ENCODE measurements at regions not wholly inside any gene's neighbourhood (a gene's known extent, or its start where the extent isn't known, plus 50 kb on each side); places are given as distances from the start of the nearest gene placed in this dataset.

DNA sequence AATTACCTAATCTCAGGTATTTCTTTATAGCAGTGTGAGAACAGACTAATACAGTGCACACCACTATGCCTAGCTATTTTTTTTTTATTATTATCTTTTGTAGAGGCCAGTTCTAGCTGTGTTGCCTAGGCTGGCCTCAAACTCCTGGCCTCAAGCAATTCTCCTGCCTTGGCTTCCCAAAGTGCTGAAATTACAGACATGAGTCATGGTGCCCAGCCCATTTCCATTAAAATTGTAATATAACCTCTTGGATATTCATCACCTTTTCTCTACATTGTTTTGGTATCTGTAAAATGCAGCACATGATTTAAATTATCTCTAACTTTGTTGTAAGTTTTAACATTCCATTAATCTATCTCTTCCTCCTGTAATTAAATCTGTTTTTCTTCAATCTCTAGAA, 2052.9 kb downstream of the ARAP2 start:
- H3K9me3 ChIP-seq (ENCODE audit: low read length) = no peaks in the 10 kb centered on the region
- POLR2A ChIA-PET = interaction anchor here (0.6 to 1.0 kb wide), 2 partner anchors 13 to 262 kb away, joined by 3 to 4 read pairs; no protein-coding TSS in a partner anchor
- CTCF ChIA-PET (ENCODE audit: unreplicated experiment) = no interaction called here
- H3K36me3 ChIP-seq (ENCODE audit: insufficient read depth, low read length) = no peaks in the 10 kb centered on the region
- DNase-seq (ENCODE audit: low spot score) = no peak
- H3K4me3 ChIP-seq (ENCODE audit: low read depth, low read length, poor library complexity, severe bottlenecking) = no peak overlapping the region
- H3K4me2 ChIP-seq (ENCODE audit: low read length) = no peak overlapping the region
- intact Hi-C loops (cut with micrococcal nuclease; ENCODE audit: unreplicated experiment) = no loop called here
- no peaks in the 10 kb centered on the region for H3K9me2 ChIP-seq (ENCODE audit: insufficient read depth, low read length)
- no peak overlapping the region for H2AFZ ChIP-seq (ENCODE audit: low read length)
- no TSS peak for BruUV-seq (replicated peaks)
- no peaks in the 10 kb centered on the region for H3K79me2 ChIP-seq (ENCODE audit: insufficient read depth, low read depth, low read length)
- no peaks in the 10 kb centered on the region for H3K4me1 ChIP-seq (ENCODE audit: insufficient read depth, low read length, poor library complexity, severe bottlenecking)
- no peak overlapping the region for H3K27ac ChIP-seq (ENCODE audit: low read depth, low read length, poor library complexity, severe bottlenecking)
- no peak for TF ChIP-seq EZH2phosphoT487 (IDR thresholded peaks at IDR 0.05; ENCODE audit: borderline replicate concordance, low read depth, low read length)
- TF ChIP-seq, protein P1, sequence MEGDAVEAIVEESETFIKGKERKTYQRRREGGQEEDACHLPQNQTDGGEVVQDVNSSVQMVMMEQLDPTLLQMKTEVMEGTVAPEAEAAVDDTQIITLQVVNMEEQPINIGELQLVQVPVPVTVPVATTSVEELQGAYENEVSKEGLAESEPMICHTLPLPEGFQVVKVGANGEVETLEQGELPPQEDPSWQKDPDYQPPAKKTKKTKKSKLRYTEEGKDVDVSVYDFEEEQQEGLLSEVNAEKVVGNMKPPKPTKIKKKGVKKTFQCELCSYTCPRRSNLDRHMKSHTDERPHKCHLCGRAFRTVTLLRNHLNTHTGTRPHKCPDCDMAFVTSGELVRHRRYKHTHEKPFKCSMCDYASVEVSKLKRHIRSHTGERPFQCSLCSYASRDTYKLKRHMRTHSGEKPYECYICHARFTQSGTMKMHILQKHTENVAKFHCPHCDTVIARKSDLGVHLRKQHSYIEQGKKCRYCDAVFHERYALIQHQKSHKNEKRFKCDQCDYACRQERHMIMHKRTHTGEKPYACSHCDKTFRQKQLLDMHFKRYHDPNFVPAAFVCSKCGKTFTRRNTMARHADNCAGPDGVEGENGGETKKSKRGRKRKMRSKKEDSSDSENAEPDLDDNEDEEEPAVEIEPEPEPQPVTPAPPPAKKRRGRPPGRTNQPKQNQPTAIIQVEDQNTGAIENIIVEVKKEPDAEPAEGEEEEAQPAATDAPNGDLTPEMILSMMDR (conservative IDR thresholded peaks at IDR 0.05; ENCODE audit: low read length) = no peak
- no peaks in the 10 kb centered on the region for H4K20me1 ChIP-seq (ENCODE audit: insufficient read depth, low read length)

DNA sequence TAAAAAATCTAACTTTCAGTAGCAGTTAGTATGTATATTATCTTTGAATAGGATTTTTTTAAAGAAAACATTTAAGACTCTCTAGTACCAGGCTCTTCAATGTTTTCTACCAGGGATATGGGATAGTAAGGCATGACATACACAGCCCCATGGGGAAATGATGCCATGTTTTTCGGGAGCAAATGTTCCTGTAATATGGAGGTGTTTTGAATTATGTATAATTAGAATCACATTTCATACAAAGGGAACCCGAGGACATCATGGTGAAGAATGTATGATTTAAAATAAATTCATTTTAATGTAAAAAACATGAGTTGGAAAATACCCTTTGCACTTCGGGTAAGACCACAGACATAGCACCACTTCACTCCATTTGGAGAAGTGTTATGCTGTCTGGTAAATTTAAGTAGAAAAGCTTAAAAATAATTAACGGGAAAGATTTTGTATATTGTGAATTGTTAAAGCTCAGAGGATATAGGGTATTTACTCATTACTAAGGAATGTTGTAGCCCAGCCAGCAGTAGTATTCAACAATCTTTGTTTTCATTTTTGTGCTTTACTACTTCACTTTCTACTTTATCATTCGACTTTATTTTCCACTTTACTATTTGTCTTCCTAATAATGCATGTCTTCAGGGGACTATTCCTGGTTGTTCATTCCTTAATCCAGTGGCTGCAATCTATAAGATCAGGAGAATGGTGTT, 2050.7 kb downstream of the ARAP2 start:
- no peak overlapping the region for H3K4me3 ChIP-seq (ENCODE audit: low read depth, low read length, poor library complexity, severe bottlenecking)
- H3K36me3 ChIP-seq (ENCODE audit: insufficient read depth, low read length) = no peaks in the 10 kb centered on the region
- H3K4me2 ChIP-seq (ENCODE audit: low read length) = no peak overlapping the region
- no peaks in the 10 kb centered on the region for H3K9me3 ChIP-seq (ENCODE audit: low read length)
- H3K4me1 ChIP-seq (ENCODE audit: insufficient read depth, low read length, poor library complexity, severe bottlenecking) = no peaks in the 10 kb centered on the region
- no peaks in the 10 kb centered on the region for H3K9me2 ChIP-seq (ENCODE audit: insufficient read depth, low read length)
- no peak overlapping the region for H3K27ac ChIP-seq (ENCODE audit: low read depth, low read length, poor library complexity, severe bottlenecking)
- no peak overlapping the region for H2AFZ ChIP-seq (ENCODE audit: low read length)
- ChIA-PET POLR2A (no interaction called here), CTCF (ENCODE audit: unreplicated experiment) (no interaction called here)
- H4K20me1 ChIP-seq (ENCODE audit: insufficient read depth, low read length) = no peaks in the 10 kb centered on the region
- BruUV-seq (replicated peaks) = no TSS peak
- H3K79me2 ChIP-seq (ENCODE audit: insufficient read depth, low read depth, low read length) = no peaks in the 10 kb centered on the region
- intact Hi-C loops (cut with micrococcal nuclease; ENCODE audit: unreplicated experiment) = no loop called here
- DNase-seq (ENCODE audit: low spot score) = no peak
- TF ChIP-seq EZH2phosphoT487 (IDR thresholded peaks at IDR 0.05; ENCODE audit: borderline replicate concordance, low read depth, low read length) = no peak
- TF ChIP-seq, protein P1 (conservative IDR thresholded peaks at IDR 0.05; ENCODE audit: low read length) = no peak

DNA sequence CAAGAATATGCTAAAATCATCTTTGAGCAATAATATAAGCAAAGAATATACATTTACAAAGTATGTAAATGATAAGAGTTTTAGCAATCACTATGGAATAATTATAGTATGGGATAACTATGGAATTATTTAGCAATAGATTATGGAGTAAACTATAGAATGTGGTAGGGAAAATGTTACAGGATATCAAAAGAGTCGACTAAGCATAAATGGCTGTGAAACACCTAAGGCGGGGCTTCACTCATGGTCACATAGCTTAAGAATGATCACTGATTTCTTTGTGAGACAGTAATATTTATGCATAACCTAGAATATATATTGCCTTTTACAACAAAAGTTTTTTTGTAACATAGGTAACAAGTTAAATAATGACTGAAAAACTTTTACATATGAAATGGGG, 2049.7 kb downstream of the ARAP2 start:
- BruUV-seq (replicated peaks) = no TSS peak
- Histone ChIP-seq H3K79me2 (ENCODE audit: insufficient read depth, low read depth, low read length) (no peaks in the 10 kb centered on the region), H3K27ac (ENCODE audit: low read depth, low read length, poor library complexity, severe bottlenecking) (no peak overlapping the region), H2AFZ (ENCODE audit: low read length) (no peak overlapping the region), H3K4me2 (ENCODE audit: low read length) (no peak overlapping the region), H4K20me1 (ENCODE audit: insufficient read depth, low read length) (no peaks in the 10 kb centered on the region), H3K36me3 (ENCODE audit: insufficient read depth, low read length) (no peaks in the 10 kb centered on the region), H3K4me1 (ENCODE audit: insufficient read depth, low read length, poor library complexity, severe bottlenecking) (no peaks in the 10 kb centered on the region), H3K9me2 (ENCODE audit: insufficient read depth, low read length) (no peaks in the 10 kb centered on the region), H3K4me3 (ENCODE audit: low read depth, low read length, poor library complexity, severe bottlenecking) (no peak overlapping the region), H3K9me3 (ENCODE audit: low read length) (no peaks in the 10 kb centered on the region)
- no peak for DNase-seq (ENCODE audit: low spot score)
- TF ChIP-seq EZH2phosphoT487 (IDR thresholded peaks at IDR 0.05; ENCODE audit: borderline replicate concordance, low read depth, low read length) = no peak
- TF ChIP-seq, protein P1 (conservative IDR thresholded peaks at IDR 0.05; ENCODE audit: low read length) = no peak
- intact Hi-C loops (cut with micrococcal nuclease; ENCODE audit: unreplicated experiment) = no loop called here
- POLR2A ChIA-PET = interaction anchor here (0.7 to 1.0 kb wide), 2 partner anchors 10 to 980 kb away, joined by 3 read pairs; no protein-coding TSS in a partner anchor
- CTCF ChIA-PET (ENCODE audit: unreplicated experiment) = no interaction called here
